IMR-90 (cell line): ENCODE measurements at regions not wholly inside any gene's neighbourhood (a gene's known extent, or its start where the extent isn't known, plus 50 kb on each side); places are given as distances from the start of the nearest gene placed in this dataset.

Experiments used
- ATAC-seq: fragments of 200-7000 bp; cut with Tn5 transposase; 2 replicates; pipeline ENCODE4 v1.9.1; 2020; ENCODE audit warnings: low read depth, mild to moderate bottlenecking, moderate library complexity
- BruUV-seq: library from RNA; stranded (reverse); fragments of 400-500 nt; replicated peaks from 2 replicates; lab custom pipeline; 2021; lab: Mats Ljungman, UMichigan
- CTCF ChIA-PET: fragments of 300-600 bp; formaldehyde crosslinking; extraction: SDS; loops from one replicate; lab custom pipeline; 2021; ENCODE audit warnings: antibody characterized with exemption; lab: Yijun Ruan, JAX
- POLR2A ChIA-PET: fragments of 300-600 bp; sonication (Branson Sonifier 250); formaldehyde crosslinking; loops from one replicate; lab custom pipeline; 2022; ENCODE audit warnings: antibody characterized with exemption; ENCODE audit not compliant: unreplicated experiment; lab: Charles Lee
- DNase-seq: peaks from one replicate; pipeline ENCODE4 v3.0.0; 2013
- H2AFZ ChIP-seq: replicated peaks from 2 replicates; pipeline ENCODE3; 2013; ENCODE audit warnings: low read length, mild to moderate bottlenecking; ENCODE audit not compliant: poor library complexity
- H2AK5ac ChIP-seq: 2 replicates; pipeline ENCODE4 v1.6.1; 2013; ENCODE audit warnings: low read depth, low read length, inconsistent platforms
- H2AK9ac ChIP-seq: replicated peaks from 2 replicates; pipeline ENCODE3; 2013; ENCODE audit warnings: mild to moderate bottlenecking, low read depth, low read length, moderate library complexity; ENCODE audit not compliant: poor library complexity
- H2BK120ac ChIP-seq: 2 replicates; pipeline ENCODE4 v1.6.1; 2013; ENCODE audit warnings: low read depth, low read length, inconsistent platforms
- H2BK15ac ChIP-seq: 3 replicates; pipeline ENCODE4 v1.6.1; 2013; ENCODE audit warnings: low read depth, low read length, inconsistent platforms
- H2BK20ac ChIP-seq: 2 replicates; pipeline ENCODE4 v1.6.1; 2013; ENCODE audit warnings: low read depth, mild to moderate bottlenecking, inconsistent platforms, low read length, moderate library complexity
- H2BK5ac ChIP-seq: 2 replicates; pipeline ENCODE4 v1.6.1; 2013; ENCODE audit warnings: mild to moderate bottlenecking, low read depth, low read length, inconsistent platforms; ENCODE audit not compliant: poor library complexity, severe bottlenecking
- H3K14ac ChIP-seq: replicated peaks from 2 replicates; pipeline ENCODE4 v1.6.1; 2013; ENCODE audit warnings: low read depth, low read length, inconsistent platforms
- H3K18ac ChIP-seq: 2 replicates; pipeline ENCODE4 v1.6.1; 2013; ENCODE audit warnings: low read depth, low read length, control low read depth
- H3K23ac ChIP-seq: 2 replicates; pipeline ENCODE4 v1.6.1; 2013; ENCODE audit warnings: low read depth, low read length, inconsistent platforms
- H3K27ac ChIP-seq: 2 replicates; pipeline ENCODE4 v1.5.1; 2013; ENCODE audit warnings: mild to moderate bottlenecking, control low read depth, low read length; ENCODE audit not compliant: insufficient read depth
- H3K27me3 ChIP-seq: 2 replicates; pipeline ENCODE4 v1.6.1; 2013; ENCODE audit warnings: low read length; ENCODE audit not compliant: control insufficient read depth, insufficient read depth
- H3K36me3 ChIP-seq: 2 replicates; pipeline ENCODE4 v1.6.1; 2013; ENCODE audit warnings: low read length, mixed read lengths; ENCODE audit not compliant: control insufficient read depth, insufficient read depth
- H3K4ac ChIP-seq: 2 replicates; pipeline ENCODE4 v1.6.1; 2013; ENCODE audit warnings: low read depth, low read length, inconsistent platforms
- H3K4me1 ChIP-seq: 2 replicates; pipeline ENCODE4 v1.6.1; 2013; ENCODE audit warnings: low read length, mixed read lengths; ENCODE audit not compliant: control insufficient read depth, insufficient read depth
- H3K4me2 ChIP-seq: 2 replicates; pipeline ENCODE4 v1.6.1; 2013; ENCODE audit warnings: low read depth, mild to moderate bottlenecking, control low read depth, low read length, moderate library complexity
- H3K4me3 ChIP-seq: 2 replicates; pipeline ENCODE4 v1.5.1; 2013; ENCODE audit warnings: low read depth, mild to moderate bottlenecking, control low read depth, low read length, moderate library complexity; ENCODE audit not compliant: insufficient read depth
- H3K56ac ChIP-seq: 2 replicates; pipeline ENCODE4 v1.6.1; 2013; ENCODE audit warnings: low read length, inconsistent platforms; ENCODE audit not compliant: insufficient read depth; ENCODE audit errors: extremely low read depth
- H3K79me1 ChIP-seq, 2 experiments: 2 replicates each; pipeline ENCODE4 v1.6.1; 2013; ENCODE audit warnings: low read length in 2 of 2, inconsistent platforms in 1 of 2, low read depth in 1 of 2
- H3K9ac ChIP-seq: 2 replicates; pipeline ENCODE4 v1.6.1; 2013; ENCODE audit warnings: low read depth, low read length, control low read depth
- H3K9me1 ChIP-seq: 2 replicates; pipeline ENCODE4 v1.6.1; 2013; ENCODE audit warnings: low read length, inconsistent platforms; ENCODE audit not compliant: insufficient read depth
- H3K9me3 ChIP-seq: 2 replicates; pipeline ENCODE4 v1.6.1; 2013; ENCODE audit warnings: low read length; ENCODE audit not compliant: control insufficient read depth, insufficient read depth
- H4K20me1 ChIP-seq: 2 replicates; pipeline ENCODE4 v1.6.1; 2013; ENCODE audit warnings: low read length, inconsistent platforms; ENCODE audit not compliant: insufficient read depth
- H4K5ac ChIP-seq: 2 replicates; pipeline ENCODE4 v1.6.1; 2013; ENCODE audit warnings: mild to moderate bottlenecking, low read depth, low read length, control low read depth
- H4K8ac ChIP-seq, 2 experiments: 2 replicates each; pipeline ENCODE4 v1.6.1; 2013; ENCODE audit warnings: low read depth in 2 of 2, low read length in 2 of 2, control low read depth in 1 of 2, inconsistent platforms in 1 of 2
- H4K91ac ChIP-seq: 2 replicates; pipeline ENCODE4 v1.6.1; 2013; ENCODE audit warnings: low read depth, low read length, inconsistent platforms; ENCODE audit not compliant: insufficient read depth
- BHLHE40 ChIP-seq: fragments of 150-350 bp; IDR thresholded peaks from 2 replicates; pipeline ENCODE4 v1.6.1; 2016; ENCODE audit warnings: mild to moderate bottlenecking, low read depth, low read length
- CEBPB ChIP-seq: IDR thresholded peaks from 2 replicates; pipeline ENCODE4 v1.6.1; 2012; ENCODE audit warnings: low read depth, low read length, improper control_type of control experiment
- CTCF ChIP-seq: conservative IDR thresholded peaks from 2 replicates; pipeline ENCODE4 v1.5.1; 2012; ENCODE audit warnings: mild to moderate bottlenecking, low read depth, low read length, improper control_type of control experiment
- FOS ChIP-seq: fragments of 150-350 bp; IDR thresholded peaks from 2 replicates; pipeline ENCODE4 v1.6.1; 2016; ENCODE audit warnings: low read depth, low read length
- MXI1 ChIP-seq: IDR thresholded peaks from 2 replicates; pipeline ENCODE4 v1.6.1; 2012; ENCODE audit warnings: low read depth, mild to moderate bottlenecking, low read length, moderate library complexity, borderline replicate concordance
- POLR2A ChIP-seq: IDR thresholded peaks from 2 replicates; pipeline ENCODE4 v1.6.1; 2012; ENCODE audit warnings: mild to moderate bottlenecking, low read depth, low read length
- SMC3 ChIP-seq: fragments of 150-350 bp; IDR thresholded peaks from 2 replicates; pipeline ENCODE4 v1.6.1; 2016; ENCODE audit warnings: low read depth, mild to moderate bottlenecking, antibody characterized with exemption, low read length, moderate library complexity
- WGBS, 2 experiments: methylation state at CpG; one replicate each; pipeline versions ENCODE4 v1.1.5 to v1.1.7; 2013; ENCODE audit warnings: missing lambda C conversion rate in 2 of 2; ENCODE audit not compliant: insufficient read length in 1 of 2; ENCODE audit errors: extremely low coverage in 2 of 2; 5-methylcytosine and 5-hydroxymethylcytosine counted together
- dilution Hi-C: fragments of 300-500 bp; cut with HindIII; formaldehyde crosslinking; loops from one replicate; pipeline ENCODE4 v1.14.3; 2018; ENCODE audit warnings: low sequenced_read_pairs; ENCODE audit not compliant: unreplicated experiment
- in situ Hi-C: fragments of 300-500 bp; cut with MboI; formaldehyde crosslinking; loops from 3 replicates; pipeline ENCODE4 v1.14.3; 2019; ENCODE audit warnings: low sequenced_read_pairs, inconsistent platforms, mixed read lengths
- intact Hi-C: fragments of 100-400 bp; cut with micrococcal nuclease; formaldehyde crosslinking; loops from 2 replicates; pipeline ENCODE4 v1.10.0; 2022
- TF ChIP-seq, protein P1 (sequence below): fragments of 150-350 bp; IDR thresholded peaks from 2 replicates; pipeline ENCODE4 v1.6.1; 2017; ENCODE audit warnings: mild to moderate bottlenecking, antibody characterized with exemption, low read length, low read depth

DNA sequence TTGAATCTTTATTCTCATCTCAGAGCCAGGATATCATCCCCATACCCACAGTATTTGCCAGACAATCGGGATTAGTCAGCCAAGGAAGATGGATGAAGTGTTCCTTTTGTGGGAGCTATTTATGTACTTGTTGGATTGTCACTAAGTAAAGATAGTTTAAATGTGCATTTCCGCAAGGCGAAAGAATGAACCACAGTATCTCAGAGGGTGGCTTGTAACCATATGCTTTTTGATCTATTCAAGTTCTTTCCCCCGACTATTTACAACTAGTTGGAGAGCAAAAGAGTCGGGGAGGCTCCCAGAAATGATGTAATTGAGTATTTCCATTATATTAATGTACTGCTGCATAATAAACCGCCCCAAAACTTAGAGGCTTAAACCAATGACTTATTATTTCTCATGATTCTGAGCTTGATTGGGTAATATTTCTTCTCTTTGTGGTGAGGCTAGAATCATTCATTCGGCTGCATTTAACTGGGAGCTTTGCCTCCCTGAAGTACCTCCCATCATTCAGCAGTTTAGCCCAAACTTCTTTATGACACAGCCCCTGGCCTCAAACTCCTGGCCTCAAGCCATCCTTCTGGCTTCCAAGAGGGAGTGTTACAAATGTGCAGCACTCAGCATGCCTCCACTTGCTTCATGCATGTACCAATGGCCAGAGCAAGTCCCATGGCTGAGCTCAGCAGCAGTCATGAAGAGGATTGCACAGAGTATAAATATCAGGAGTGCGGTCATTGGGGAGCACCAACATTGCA, 423.7 kb downstream of the METTL4 start:
- BruUV-seq, result no TSS peak
- Histone ChIP-seq H3K4me3 (no peak overlapping the region), H3K9me1 (no peaks in the 10 kb centered on the region), H2AK9ac (no peak overlapping the region), H4K8ac (no peak overlapping the region), H2AFZ (no peak overlapping the region), H3K27me3 (no peaks in the 10 kb centered on the region), H3K4me2 (no peak overlapping the region), H2BK120ac (no peak overlapping the region), H3K27ac (no peak overlapping the region), H4K20me1 (no peaks in the 10 kb centered on the region), H3K79me1 (no peaks in the 10 kb centered on the region), H3K18ac (no peak overlapping the region), H3K9ac (no peak overlapping the region), H4K91ac (no peak overlapping the region), H3K4me1 (no peaks in the 10 kb centered on the region), H4K5ac (no peak overlapping the region), H3K14ac (no peak overlapping the region), H3K9me3 (no peaks in the 10 kb centered on the region), H2BK15ac (no peak overlapping the region), H2BK5ac (no peak overlapping the region), H3K23ac (no peak overlapping the region), H3K56ac (no peak overlapping the region), H3K4ac (no peak overlapping the region), H2AK5ac (no peak overlapping the region), H3K36me3 (no peaks in the 10 kb centered on the region), H2BK20ac (no peak overlapping the region)
- dilution Hi-C loops, result no loop called here
- intact Hi-C loops, result no loop called here
- ATAC-seq (no peak), DNase-seq (no peak)
- ChIA-PET POLR2A (no interaction called here), CTCF (no interaction called here)
- in situ Hi-C loops, result no loop called here
- WGBS, 2 experiments, result no CpG with 5 or more reads among the region's 8 CpGs
- no peak for TF ChIP-seq CTCF
- no peak for TF ChIP-seq BHLHE40
- TF ChIP-seq MXI1, result no peak
- TF ChIP-seq, protein P1, sequence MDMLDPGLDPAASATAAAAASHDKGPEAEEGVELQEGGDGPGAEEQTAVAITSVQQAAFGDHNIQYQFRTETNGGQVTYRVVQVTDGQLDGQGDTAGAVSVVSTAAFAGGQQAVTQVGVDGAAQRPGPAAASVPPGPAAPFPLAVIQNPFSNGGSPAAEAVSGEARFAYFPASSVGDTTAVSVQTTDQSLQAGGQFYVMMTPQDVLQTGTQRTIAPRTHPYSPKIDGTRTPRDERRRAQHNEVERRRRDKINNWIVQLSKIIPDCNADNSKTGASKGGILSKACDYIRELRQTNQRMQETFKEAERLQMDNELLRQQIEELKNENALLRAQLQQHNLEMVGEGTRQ, result no peak
- no peak for TF ChIP-seq FOS
- TF ChIP-seq POLR2A, result no peak
- TF ChIP-seq CEBPB, result no peak
- TF ChIP-seq SMC3, result no peak
